IMR-90 (cell line): ENCODE measurements at regions not wholly inside any gene's neighbourhood (a gene's known extent, or its start where the extent isn't known, plus 50 kb on each side); places are given as distances from the start of the nearest gene placed in this dataset.
"Not testable (repeated sequence)": the region's sequence is repeated elsewhere in the genome, so short reads cannot be mapped to it uniquely, and the experiment has no call there.

Experiments used
- ATAC-seq: fragments of 200-7000 bp; cut with Tn5 transposase; 2 replicates; pipeline ENCODE4 v1.9.1; 2020; ENCODE audit warnings: low read depth, mild to moderate bottlenecking, moderate library complexity
- BruUV-seq: library from RNA; stranded (reverse); fragments of 400-500 nt; replicated peaks from 2 replicates; lab custom pipeline; 2021; lab: Mats Ljungman, UMichigan
- CTCF ChIA-PET: fragments of 300-600 bp; formaldehyde crosslinking; extraction: SDS; loops from one replicate; lab custom pipeline; 2021; ENCODE audit warnings: antibody characterized with exemption; lab: Yijun Ruan, JAX
- POLR2A ChIA-PET: fragments of 300-600 bp; sonication (Branson Sonifier 250); formaldehyde crosslinking; loops from one replicate; lab custom pipeline; 2022; ENCODE audit warnings: antibody characterized with exemption; ENCODE audit not compliant: unreplicated experiment; lab: Charles Lee
- DNase-seq: peaks from one replicate; pipeline ENCODE4 v3.0.0; 2013
- H2AFZ ChIP-seq: replicated peaks from 2 replicates; pipeline ENCODE3; 2013; ENCODE audit warnings: low read length, mild to moderate bottlenecking; ENCODE audit not compliant: poor library complexity
- H2AK5ac ChIP-seq: 2 replicates; pipeline ENCODE4 v1.6.1; 2013; ENCODE audit warnings: low read depth, low read length, inconsistent platforms
- H2AK9ac ChIP-seq: replicated peaks from 2 replicates; pipeline ENCODE3; 2013; ENCODE audit warnings: mild to moderate bottlenecking, low read depth, low read length, moderate library complexity; ENCODE audit not compliant: poor library complexity
- H2BK120ac ChIP-seq: 2 replicates; pipeline ENCODE4 v1.6.1; 2013; ENCODE audit warnings: low read depth, low read length, inconsistent platforms
- H2BK15ac ChIP-seq: 3 replicates; pipeline ENCODE4 v1.6.1; 2013; ENCODE audit warnings: low read depth, low read length, inconsistent platforms
- H2BK20ac ChIP-seq: 2 replicates; pipeline ENCODE4 v1.6.1; 2013; ENCODE audit warnings: low read depth, mild to moderate bottlenecking, inconsistent platforms, low read length, moderate library complexity
- H2BK5ac ChIP-seq: 2 replicates; pipeline ENCODE4 v1.6.1; 2013; ENCODE audit warnings: mild to moderate bottlenecking, low read depth, low read length, inconsistent platforms; ENCODE audit not compliant: poor library complexity, severe bottlenecking
- H3K14ac ChIP-seq: replicated peaks from 2 replicates; pipeline ENCODE4 v1.6.1; 2013; ENCODE audit warnings: low read depth, low read length, inconsistent platforms
- H3K18ac ChIP-seq: 2 replicates; pipeline ENCODE4 v1.6.1; 2013; ENCODE audit warnings: low read depth, low read length, control low read depth
- H3K23ac ChIP-seq: 2 replicates; pipeline ENCODE4 v1.6.1; 2013; ENCODE audit warnings: low read depth, low read length, inconsistent platforms
- H3K27ac ChIP-seq: 2 replicates; pipeline ENCODE4 v1.5.1; 2013; ENCODE audit warnings: mild to moderate bottlenecking, control low read depth, low read length; ENCODE audit not compliant: insufficient read depth
- H3K27me3 ChIP-seq: 2 replicates; pipeline ENCODE4 v1.6.1; 2013; ENCODE audit warnings: low read length; ENCODE audit not compliant: control insufficient read depth, insufficient read depth
- H3K36me3 ChIP-seq: 2 replicates; pipeline ENCODE4 v1.6.1; 2013; ENCODE audit warnings: low read length, mixed read lengths; ENCODE audit not compliant: control insufficient read depth, insufficient read depth
- H3K4ac ChIP-seq: 2 replicates; pipeline ENCODE4 v1.6.1; 2013; ENCODE audit warnings: low read depth, low read length, inconsistent platforms
- H3K4me1 ChIP-seq: 2 replicates; pipeline ENCODE4 v1.6.1; 2013; ENCODE audit warnings: low read length, mixed read lengths; ENCODE audit not compliant: control insufficient read depth, insufficient read depth
- H3K4me2 ChIP-seq: 2 replicates; pipeline ENCODE4 v1.6.1; 2013; ENCODE audit warnings: low read depth, mild to moderate bottlenecking, control low read depth, low read length, moderate library complexity
- H3K4me3 ChIP-seq: 2 replicates; pipeline ENCODE4 v1.5.1; 2013; ENCODE audit warnings: low read depth, mild to moderate bottlenecking, control low read depth, low read length, moderate library complexity; ENCODE audit not compliant: insufficient read depth
- H3K56ac ChIP-seq: 2 replicates; pipeline ENCODE4 v1.6.1; 2013; ENCODE audit warnings: low read length, inconsistent platforms; ENCODE audit not compliant: insufficient read depth; ENCODE audit errors: extremely low read depth
- H3K79me1 ChIP-seq, 2 experiments: 2 replicates each; pipeline ENCODE4 v1.6.1; 2013; ENCODE audit warnings: low read length in 2 of 2, inconsistent platforms in 1 of 2, low read depth in 1 of 2
- H3K9ac ChIP-seq: 2 replicates; pipeline ENCODE4 v1.6.1; 2013; ENCODE audit warnings: low read depth, low read length, control low read depth
- H3K9me1 ChIP-seq: 2 replicates; pipeline ENCODE4 v1.6.1; 2013; ENCODE audit warnings: low read length, inconsistent platforms; ENCODE audit not compliant: insufficient read depth
- H3K9me3 ChIP-seq: 2 replicates; pipeline ENCODE4 v1.6.1; 2013; ENCODE audit warnings: low read length; ENCODE audit not compliant: control insufficient read depth, insufficient read depth
- H4K20me1 ChIP-seq: 2 replicates; pipeline ENCODE4 v1.6.1; 2013; ENCODE audit warnings: low read length, inconsistent platforms; ENCODE audit not compliant: insufficient read depth
- H4K5ac ChIP-seq: 2 replicates; pipeline ENCODE4 v1.6.1; 2013; ENCODE audit warnings: mild to moderate bottlenecking, low read depth, low read length, control low read depth
- H4K8ac ChIP-seq, 2 experiments: 2 replicates each; pipeline ENCODE4 v1.6.1; 2013; ENCODE audit warnings: low read depth in 2 of 2, low read length in 2 of 2, control low read depth in 1 of 2, inconsistent platforms in 1 of 2
- H4K91ac ChIP-seq: 2 replicates; pipeline ENCODE4 v1.6.1; 2013; ENCODE audit warnings: low read depth, low read length, inconsistent platforms; ENCODE audit not compliant: insufficient read depth
- WGBS, 2 experiments: methylation state at CpG; one replicate each; pipeline versions ENCODE4 v1.1.5 to v1.1.7; 2013; ENCODE audit warnings: missing lambda C conversion rate in 2 of 2; ENCODE audit not compliant: insufficient read length in 1 of 2; ENCODE audit errors: extremely low coverage in 2 of 2; 5-methylcytosine and 5-hydroxymethylcytosine counted together
- dilution Hi-C: fragments of 300-500 bp; cut with HindIII; formaldehyde crosslinking; loops from one replicate; pipeline ENCODE4 v1.14.3; 2018; ENCODE audit warnings: low sequenced_read_pairs; ENCODE audit not compliant: unreplicated experiment
- in situ Hi-C: fragments of 300-500 bp; cut with MboI; formaldehyde crosslinking; loops from 3 replicates; pipeline ENCODE4 v1.14.3; 2019; ENCODE audit warnings: low sequenced_read_pairs, inconsistent platforms, mixed read lengths
- intact Hi-C: fragments of 100-400 bp; cut with micrococcal nuclease; formaldehyde crosslinking; loops from 2 replicates; pipeline ENCODE4 v1.10.0; 2022

DNA sequence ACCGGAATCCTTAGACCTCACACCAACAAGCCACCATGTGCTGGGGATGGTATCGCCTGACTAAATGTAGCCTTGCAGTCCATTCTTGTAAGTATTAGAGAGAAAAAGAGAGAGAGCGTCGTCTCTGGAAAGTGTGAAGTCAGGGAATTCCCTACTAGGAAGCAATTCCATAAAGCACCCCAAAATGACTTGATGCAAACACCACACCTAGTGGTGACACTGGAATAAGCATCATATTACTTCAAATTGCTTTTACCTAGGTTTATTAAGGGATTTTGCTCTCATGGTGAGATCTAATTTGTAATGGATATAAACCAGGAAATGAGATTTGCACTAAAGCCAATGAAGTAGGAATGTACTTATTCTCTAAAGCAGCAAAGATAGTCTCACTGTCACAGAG lies 111.4 kb upstream of the METTL9 start:
- DNase-seq, ATAC-seq, in situ Hi-C loops, H3K36me3 ChIP-seq, H4K91ac ChIP-seq, H3K9me3 ChIP-seq, H4K20me1 ChIP-seq, dilution Hi-C loops, H3K9me1 ChIP-seq, H2BK20ac ChIP-seq, H2AK5ac ChIP-seq, H3K4me2 ChIP-seq, H3K27me3 ChIP-seq, H3K27ac ChIP-seq, H3K79me1 ChIP-seq, H2BK5ac ChIP-seq, POLR2A ChIA-PET, H3K4me1 ChIP-seq, H3K4me3 ChIP-seq, BruUV-seq, H2AFZ ChIP-seq, H4K8ac ChIP-seq, H3K14ac ChIP-seq, H2BK120ac ChIP-seq, CTCF ChIA-PET, H3K18ac ChIP-seq, H2AK9ac ChIP-seq, H3K4ac ChIP-seq, H4K5ac ChIP-seq, H3K23ac ChIP-seq, intact Hi-C loops, H2BK15ac ChIP-seq, H3K56ac ChIP-seq, H3K9ac ChIP-seq: not testable (repeated sequence)
- WGBS, 2 experiments = no CpG with 5 or more reads among the region's 4 CpGs

- BruUV-seq, H3K36me3 ChIP-seq, H3K4me2 ChIP-seq, H3K4ac ChIP-seq, H3K23ac ChIP-seq, in situ Hi-C loops, H4K8ac ChIP-seq, H2BK120ac ChIP-seq, dilution Hi-C loops, H3K4me3 ChIP-seq, H2BK5ac ChIP-seq, H3K9me1 ChIP-seq, intact Hi-C loops, H3K27me3 ChIP-seq, DNase-seq, H3K9me3 ChIP-seq, H4K5ac ChIP-seq, POLR2A ChIA-PET, H2BK15ac ChIP-seq, H3K56ac ChIP-seq, H3K9ac ChIP-seq, H3K27ac ChIP-seq, ATAC-seq, H2BK20ac ChIP-seq, CTCF ChIA-PET, H3K18ac ChIP-seq, H3K14ac ChIP-seq, H4K91ac ChIP-seq, H2AK9ac ChIP-seq, H2AFZ ChIP-seq, H2AK5ac ChIP-seq, H3K4me1 ChIP-seq: not testable (repeated sequence)
- H3K79me1 ChIP-seq = peaks cover 3 to 15% of the 10 kb centered on the region in 2 experiments
- no CpG with 5 or more reads among the region's 9 CpGs for WGBS, 2 experiments
- peaks cover 20% of the 10 kb centered on the region for H4K20me1 ChIP-seq
Measured at GRCh38 chr16:21499046-21499445, 100.3 kb upstream of the METTL9 start.
